NCI-H82 (cell line): ENCODE measurements at regions not wholly inside any gene's neighbourhood (a gene's known extent, or its start where the extent isn't known, plus 50 kb on each side); places are given as distances from the start of the nearest gene placed in this dataset.

Source experiments
- DNase-seq: peaks from one replicate; lab custom pipeline; 2025; lab: John Stamatoyannopoulos, UW

- no peak for DNase-seq
These were observed 711.6 kb downstream of the CDH11 start for GRCh38 chr16:64410306-64410705.

- DNase-seq = no peak
These were observed 712.1 kb downstream of the CDH11 start for GRCh38 chr16:64409783-64410210.

GRCh38 chr16:64408699-64409098 lies 713.2 kb downstream of the CDH11 start:
- no peak for DNase-seq

GRCh38 chr16:64406770-64407181 lies 715.1 kb downstream of the CDH11 start:
- peak; percentile 91 for DNase-seq

GRCh38 chr16:64403352-64403751 lies 718.5 kb downstream of the CDH11 start:
- DNase-seq = no peak

GRCh38 chr16:64398793-64399192 lies 723.1 kb downstream of the CDH11 start:
- no peak for DNase-seq

- no peak for DNase-seq
These were observed 723.8 kb downstream of the CDH11 start for GRCh38 chr16:64397945-64398508.

- DNase-seq = no peak
These were observed 724.8 kb downstream of the CDH11 start for GRCh38 chr16:64397042-64397441.

- DNase-seq = no peak
These were observed 727.8 kb downstream of the CDH11 start for GRCh38 chr16:64394061-64394460.

- DNase-seq = no peak
These were observed 729.4 kb downstream of the CDH11 start for GRCh38 chr16:64392456-64392855.

GRCh38 chr16:64391063-64391600 lies 730.7 kb downstream of the CDH11 start:
- no peak for DNase-seq

- DNase-seq = no peak
These were observed 731.8 kb downstream of the CDH11 start for GRCh38 chr16:64390102-64390501.

- no peak for DNase-seq
These were observed 737.2 kb downstream of the CDH11 start for GRCh38 chr16:64384636-64385035.

- no peak for DNase-seq
These were observed 739.9 kb downstream of the CDH11 start for GRCh38 chr16:64381979-64382378.

GRCh38 chr16:64380751-64381150 lies 741.1 kb downstream of the CDH11 start:
- DNase-seq = no peak

GRCh38 chr16:64375391-64375980 lies 746.4 kb downstream of the CDH11 start:
- DNase-seq = no peak

GRCh38 chr16:64370112-64370511 lies 751.8 kb downstream of the CDH11 start:
- no peak for DNase-seq

- no peak for DNase-seq
These were observed 756.4 kb downstream of the CDH11 start for GRCh38 chr16:64365448-64365931.

- no peak for DNase-seq
These were observed 757.0 kb downstream of the CDH11 start for GRCh38 chr16:64364894-64365293.

- DNase-seq = no peak
These were observed 757.4 kb downstream of the CDH11 start for GRCh38 chr16:64364416-64364815.

GRCh38 chr16:64364016-64364415 lies 757.8 kb downstream of the CDH11 start:
- DNase-seq = no peak

GRCh38 chr16:64363039-64363438 lies 758.8 kb downstream of the CDH11 start:
- no peak for DNase-seq

- no peak for DNase-seq
These were observed 759.7 kb downstream of the CDH11 start for GRCh38 chr16:64362193-64362592.

GRCh38 chr16:64361753-64362152 lies 760.1 kb downstream of the CDH11 start:
- DNase-seq = no peak
